ENCODE measurements at regions not wholly inside any gene's neighbourhood (a gene's known extent, or its start where the extent isn't known, plus 50 kb on each side); places are given as distances from the start of the nearest gene placed in this dataset.

GRCh38 chr1:80639777-80640533 lies 1160.8 kb upstream of the ADGRL2 start (continued):
- TF ChIP-seq TCF12 (IDR thresholded peaks at IDR 0.05; ENCODE audit: low read depth, low read length) (no peak), E2F6 (IDR thresholded peaks at IDR 0.05) (no peak)

Data from H1 (cell line).